ENCODE measurements at regions not wholly inside any gene's neighbourhood (a gene's known extent, or its start where the extent isn't known, plus 50 kb on each side); places are given as distances from the start of the nearest gene placed in this dataset.

DNA sequence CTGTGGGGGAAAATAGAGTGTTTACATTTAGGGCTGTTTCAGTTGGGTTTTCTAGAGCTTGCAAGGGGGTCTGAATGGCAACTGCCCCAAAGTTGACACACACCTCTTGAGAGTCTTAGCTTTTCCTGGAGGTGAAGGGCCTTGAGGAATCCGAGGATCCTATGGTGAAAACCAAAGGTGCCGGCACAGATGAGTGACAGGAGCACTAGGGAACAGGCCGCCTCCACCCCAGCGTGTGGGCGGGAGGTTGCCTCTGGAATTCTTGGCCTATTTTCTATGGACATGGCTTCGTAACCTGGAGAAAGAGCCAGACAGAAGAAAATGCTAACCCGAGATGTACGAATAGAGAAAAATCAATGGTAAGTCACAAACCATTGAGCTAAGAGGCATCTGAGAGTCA is 283.2 kb upstream of the FOXQ1 start:
- TF ChIP-seq, protein P1, sequence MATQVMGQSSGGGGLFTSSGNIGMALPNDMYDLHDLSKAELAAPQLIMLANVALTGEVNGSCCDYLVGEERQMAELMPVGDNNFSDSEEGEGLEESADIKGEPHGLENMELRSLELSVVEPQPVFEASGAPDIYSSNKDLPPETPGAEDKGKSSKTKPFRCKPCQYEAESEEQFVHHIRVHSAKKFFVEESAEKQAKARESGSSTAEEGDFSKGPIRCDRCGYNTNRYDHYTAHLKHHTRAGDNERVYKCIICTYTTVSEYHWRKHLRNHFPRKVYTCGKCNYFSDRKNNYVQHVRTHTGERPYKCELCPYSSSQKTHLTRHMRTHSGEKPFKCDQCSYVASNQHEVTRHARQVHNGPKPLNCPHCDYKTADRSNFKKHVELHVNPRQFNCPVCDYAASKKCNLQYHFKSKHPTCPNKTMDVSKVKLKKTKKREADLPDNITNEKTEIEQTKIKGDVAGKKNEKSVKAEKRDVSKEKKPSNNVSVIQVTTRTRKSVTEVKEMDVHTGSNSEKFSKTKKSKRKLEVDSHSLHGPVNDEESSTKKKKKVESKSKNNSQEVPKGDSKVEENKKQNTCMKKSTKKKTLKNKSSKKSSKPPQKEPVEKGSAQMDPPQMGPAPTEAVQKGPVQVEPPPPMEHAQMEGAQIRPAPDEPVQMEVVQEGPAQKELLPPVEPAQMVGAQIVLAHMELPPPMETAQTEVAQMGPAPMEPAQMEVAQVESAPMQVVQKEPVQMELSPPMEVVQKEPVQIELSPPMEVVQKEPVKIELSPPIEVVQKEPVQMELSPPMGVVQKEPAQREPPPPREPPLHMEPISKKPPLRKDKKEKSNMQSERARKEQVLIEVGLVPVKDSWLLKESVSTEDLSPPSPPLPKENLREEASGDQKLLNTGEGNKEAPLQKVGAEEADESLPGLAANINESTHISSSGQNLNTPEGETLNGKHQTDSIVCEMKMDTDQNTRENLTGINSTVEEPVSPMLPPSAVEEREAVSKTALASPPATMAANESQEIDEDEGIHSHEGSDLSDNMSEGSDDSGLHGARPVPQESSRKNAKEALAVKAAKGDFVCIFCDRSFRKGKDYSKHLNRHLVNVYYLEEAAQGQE (IDR thresholded peaks at IDR 0.05; ENCODE audit: insufficient read depth in 1 of 2, low read depth in 2 of 2, low read length in 2 of 2), result no peak
- TF ChIP-seq SIN3A (IDR thresholded peaks at IDR 0.05; ENCODE audit: borderline replicate concordance, insufficient read depth, low read length) (no peak), TAF1 (IDR thresholded peaks at IDR 0.05; ENCODE audit: borderline replicate concordance, insufficient read depth, low read length) (no peak), POLR2AphosphoS5 (IDR thresholded peaks at IDR 0.05; ENCODE audit: low read depth, low read length) (no peak), FOXP2 (optimal IDR thresholded peaks at IDR 0.05; ENCODE audit: borderline replicate concordance, extremely low read depth, extremely low read length, insufficient read depth) (no peak)

DNA sequence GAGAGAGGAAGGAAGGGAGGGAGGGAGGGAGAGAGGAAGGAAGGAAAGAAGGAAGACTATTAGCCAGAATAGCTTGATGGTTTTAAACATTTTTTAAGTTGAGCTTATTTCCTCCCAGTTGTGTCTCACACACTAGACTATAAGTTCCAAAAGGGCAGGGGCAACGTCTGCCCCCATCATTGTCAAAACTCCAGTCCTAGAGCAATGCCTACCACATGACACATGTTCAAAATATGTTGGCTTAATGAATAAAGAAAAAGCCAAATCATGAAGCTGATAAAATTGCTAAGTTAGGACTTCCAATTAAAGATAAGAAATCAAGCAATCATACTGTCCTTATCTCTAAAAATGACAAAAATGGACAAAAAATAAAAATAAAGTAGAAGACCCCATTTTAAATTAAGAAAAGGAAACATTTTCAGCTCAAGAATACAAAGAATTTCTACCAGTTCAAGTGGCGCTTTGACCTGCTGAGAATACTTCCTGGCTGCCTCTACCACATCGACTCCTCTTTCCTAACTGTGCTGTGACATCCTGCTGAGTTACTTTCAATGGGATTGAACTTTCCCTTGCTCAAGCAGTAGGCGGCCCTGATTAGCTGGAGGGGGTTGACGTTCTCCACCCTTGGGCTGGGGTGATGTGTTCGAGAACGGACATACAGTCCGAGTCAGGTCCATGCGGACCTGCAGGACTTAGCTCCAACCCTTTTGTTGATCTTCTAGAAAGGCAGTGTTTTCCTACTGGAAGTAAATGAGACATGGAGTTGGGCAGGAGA is 283.9 kb upstream of the FOXQ1 start:
- TF ChIP-seq, protein P1 (IDR thresholded peaks at IDR 0.05; ENCODE audit: insufficient read depth in 1 of 2, low read depth in 2 of 2, low read length in 2 of 2), result no peak
- TF ChIP-seq TAF1 (IDR thresholded peaks at IDR 0.05; ENCODE audit: borderline replicate concordance, insufficient read depth, low read length) (no peak), FOXP2 (optimal IDR thresholded peaks at IDR 0.05; ENCODE audit: borderline replicate concordance, extremely low read depth, extremely low read length, insufficient read depth) (no peak), SIN3A (IDR thresholded peaks at IDR 0.05; ENCODE audit: borderline replicate concordance, insufficient read depth, low read length) (no peak), POLR2AphosphoS5 (IDR thresholded peaks at IDR 0.05; ENCODE audit: low read depth, low read length) (no peak)

DNA sequence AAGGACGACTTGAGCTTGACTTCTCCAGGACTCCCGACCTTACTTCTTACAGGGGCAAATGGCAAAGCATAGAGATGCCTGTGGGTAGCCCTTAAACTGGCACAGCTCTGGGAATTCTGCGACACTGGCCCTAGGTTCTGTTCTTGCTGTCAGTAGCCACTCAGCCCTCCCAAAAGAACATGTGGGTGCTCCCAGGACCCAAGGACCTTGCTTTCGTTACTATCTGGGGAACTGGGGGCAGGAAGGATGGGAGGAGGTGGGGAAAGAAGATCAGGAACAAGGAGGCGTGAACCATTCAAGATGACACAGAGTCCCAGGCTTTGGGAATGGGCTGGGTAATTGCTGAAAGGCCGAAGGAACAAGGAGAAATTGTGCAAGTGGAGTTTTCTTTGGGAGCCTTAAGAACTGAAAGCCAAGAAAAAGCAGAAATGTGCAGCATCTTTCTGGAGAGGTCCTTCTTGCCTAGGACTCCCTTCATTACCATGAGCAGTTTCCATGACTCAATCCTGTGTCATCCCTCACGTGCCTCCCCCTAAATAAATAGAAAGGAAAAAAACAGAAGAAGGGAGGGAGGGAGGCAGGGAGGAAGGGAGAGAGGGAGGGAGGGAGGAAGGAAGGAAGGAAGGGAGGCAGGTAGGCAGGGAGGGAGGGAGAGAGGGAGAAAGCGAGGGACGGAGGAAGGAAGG is 284.6 kb upstream of the FOXQ1 start:
- TF ChIP-seq TAF1 (IDR thresholded peaks at IDR 0.05; ENCODE audit: borderline replicate concordance, insufficient read depth, low read length) (no peak), FOXP2 (optimal IDR thresholded peaks at IDR 0.05; ENCODE audit: borderline replicate concordance, extremely low read depth, extremely low read length, insufficient read depth) (peak; percentile 18), POLR2AphosphoS5 (IDR thresholded peaks at IDR 0.05; ENCODE audit: low read depth, low read length) (no peak), SIN3A (IDR thresholded peaks at IDR 0.05; ENCODE audit: borderline replicate concordance, insufficient read depth, low read length) (no peak)
- TF ChIP-seq, protein P1 (IDR thresholded peaks at IDR 0.05; ENCODE audit: insufficient read depth in 1 of 2, low read depth in 2 of 2, low read length in 2 of 2), result no peak

DNA sequence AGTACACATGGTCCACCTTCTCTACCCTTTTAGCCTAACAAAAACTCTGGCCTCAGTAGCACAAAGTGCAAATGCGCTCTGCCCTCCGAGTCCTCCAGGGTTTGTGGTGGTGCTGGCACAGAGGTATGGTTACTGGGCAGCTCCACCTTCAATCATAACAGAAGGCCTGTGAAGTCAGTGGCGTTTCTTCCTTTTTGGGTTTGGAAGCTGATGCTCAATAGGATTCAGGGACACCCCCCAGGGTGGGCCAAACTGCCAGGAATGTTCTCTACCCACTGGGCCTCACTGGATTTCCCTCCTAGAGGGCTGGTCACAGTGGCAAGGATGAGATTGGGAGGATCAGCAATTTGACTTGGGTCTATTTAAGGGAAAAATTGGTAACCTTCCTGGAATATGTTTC is 286.1 kb upstream of the FOXQ1 start:
- TF ChIP-seq SIN3A (IDR thresholded peaks at IDR 0.05; ENCODE audit: borderline replicate concordance, insufficient read depth, low read length), result no peak
- no peak for TF ChIP-seq POLR2AphosphoS5 (IDR thresholded peaks at IDR 0.05; ENCODE audit: low read depth, low read length)
- TF ChIP-seq, protein P1 (IDR thresholded peaks at IDR 0.05; ENCODE audit: insufficient read depth in 1 of 2, low read depth in 2 of 2, low read length in 2 of 2), result no peak
- TF ChIP-seq FOXP2 (optimal IDR thresholded peaks at IDR 0.05; ENCODE audit: borderline replicate concordance, extremely low read depth, extremely low read length, insufficient read depth), result no peak
- TF ChIP-seq TAF1 (IDR thresholded peaks at IDR 0.05; ENCODE audit: borderline replicate concordance, insufficient read depth, low read length), result no peak
